Keratinocyte (primary cell): ENCODE measurements at regions not wholly inside any gene's neighbourhood (a gene's known extent, or its start where the extent isn't known, plus 50 kb on each side); places are given as distances from the start of the nearest gene placed in this dataset.

Experiments used
- DNase-seq: peaks from one replicate; pipeline ENCODE4 v3.0.0-alpha.2; 2011; ENCODE audit warnings: low read depth, missing footprints, low spot score
- FAIRE-seq: peaks from 2 replicates; lab custom pipeline; 2011; peaks lifted over from hg19 to GRCh38; lab: Jason Lieb, UNC
- H2AFZ ChIP-seq: 2 replicates; pipeline ENCODE4 v1.6.0; 2012; ENCODE audit warnings: low read length, control low read depth, inconsistent platforms; ENCODE audit not compliant: control insufficient read depth
- H3K27ac ChIP-seq: 2 replicates; pipeline ENCODE4 v1.5.1; 2011; ENCODE audit warnings: low read length; ENCODE audit not compliant: control insufficient read depth, insufficient read depth
- H3K27me3 ChIP-seq: 3 replicates; pipeline ENCODE4 v1.6.0; 2011; ENCODE audit warnings: low read length; ENCODE audit not compliant: control insufficient read depth, insufficient read depth; ENCODE audit errors: extremely low read depth
- H3K36me3 ChIP-seq, 2 experiments: 2 replicates in 1 of 2; 3 replicates in 1 of 2; pipeline ENCODE4 v1.5.1; 2011; ENCODE audit warnings: low read length in 2 of 2, mild to moderate bottlenecking in 1 of 2; ENCODE audit not compliant: control insufficient read depth in 2 of 2, insufficient read depth in 2 of 2; ENCODE audit errors: extremely low read depth in 1 of 2
- H3K4me1 ChIP-seq: 3 replicates; pipeline ENCODE4 v1.5.1; 2011; ENCODE audit warnings: low read length; ENCODE audit not compliant: control insufficient read depth, insufficient read depth; ENCODE audit errors: extremely low read depth
- H3K4me2 ChIP-seq: 3 replicates; pipeline ENCODE4 v1.6.0; 2011; ENCODE audit warnings: low read depth, low read length; ENCODE audit not compliant: control insufficient read depth, insufficient read depth; ENCODE audit errors: extremely low read depth
- H3K4me3 ChIP-seq, 3 experiments: fragments of 200-600 bp in 1 of 3; sonication (generic) in 1 of 3; 2 replicates in 2 of 3; 3 replicates in 1 of 3; pipeline ENCODE4 v1.5.1; 2011 to 2016; ENCODE audit warnings: low read length in 3 of 3, mild to moderate bottlenecking in 3 of 3, control low read depth in 2 of 3, inconsistent platforms in 1 of 3, low read depth in 1 of 3, mixed read lengths in 1 of 3, mixed run types in 1 of 3, moderate library complexity in 1 of 3; ENCODE audit not compliant: control insufficient read depth in 2 of 3, insufficient read depth in 2 of 3; ENCODE audit errors: extremely low read depth in 1 of 3
- H3K79me2 ChIP-seq: 2 replicates; pipeline ENCODE4 v1.6.0; 2012; ENCODE audit warnings: low read length; ENCODE audit not compliant: control insufficient read depth, insufficient read depth
- H3K9ac ChIP-seq: 3 replicates; pipeline ENCODE4 v1.6.0; 2011; ENCODE audit warnings: low read length; ENCODE audit not compliant: control insufficient read depth, insufficient read depth; ENCODE audit errors: extremely low read depth
- H3K9me1 ChIP-seq: 3 replicates; pipeline ENCODE4 v1.6.0; 2011; ENCODE audit warnings: low read length; ENCODE audit not compliant: control insufficient read depth, insufficient read depth; ENCODE audit errors: extremely low read depth
- H3K9me3 ChIP-seq: 2 replicates; pipeline ENCODE4 v1.5.1; 2012; ENCODE audit warnings: low read depth, low read length; ENCODE audit not compliant: control insufficient read depth
- H4K20me1 ChIP-seq: 3 replicates; pipeline ENCODE4 v1.6.0; 2011; ENCODE audit warnings: low read length; ENCODE audit not compliant: control insufficient read depth, insufficient read depth; ENCODE audit errors: extremely low read depth
- EZH2 ChIP-seq: IDR thresholded peaks from one replicate; pipeline ENCODE4 v1.6.1; 2012; ENCODE audit warnings: inconsistent platforms, mild to moderate bottlenecking, low read length, moderate library complexity
- dilution Hi-C: fragments of 300-500 bp; cut with MboI; formaldehyde crosslinking; loops from one replicate; pipeline ENCODE4 v1.7.0; 2020; ENCODE audit warnings: low sequenced_read_pairs; ENCODE audit not compliant: extremely low pct_ligation_motif_present
- TF ChIP-seq, protein P1 (sequence below), 3 experiments: IDR thresholded peaks in 1 of 3; conservative IDR thresholded peaks in 1 of 3; optimal IDR thresholded peaks in 1 of 3; 2 replicates in 2 of 3; 3 replicates in 1 of 3; pipeline versions ENCODE3 to v1.5.1; 2011; ENCODE audit warnings: low read length in 3 of 3, mild to moderate bottlenecking in 3 of 3, moderate library complexity in 2 of 3, control low read depth in 1 of 3, inconsistent platforms in 1 of 3; ENCODE audit not compliant: insufficient read depth in 2 of 3; ENCODE audit errors: extremely low read depth in 1 of 3

DNA sequence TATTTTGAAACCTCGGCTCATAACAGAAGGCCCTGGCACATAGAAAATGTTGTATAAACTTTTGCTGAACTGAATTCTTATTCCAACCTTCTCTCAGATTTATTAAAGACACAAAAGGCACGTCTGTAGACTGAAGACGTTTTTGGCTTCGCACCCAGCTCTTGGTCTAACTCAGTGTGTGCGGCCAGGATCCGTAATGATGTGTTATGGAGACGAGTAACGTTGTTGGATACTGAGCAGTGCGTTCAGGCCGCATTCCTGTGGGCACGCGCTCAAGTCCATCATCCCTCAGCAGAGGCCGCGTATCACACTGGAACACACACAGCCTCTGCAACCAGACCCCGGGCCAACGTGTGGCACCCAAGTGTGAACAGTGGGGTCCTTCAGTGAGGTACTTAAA is 154.8 kb upstream of the RAB4A start:
- no peak for FAIRE-seq
- Histone ChIP-seq H3K79me2 (no peaks in the 10 kb centered on the region), H3K9ac (no peak overlapping the region), H3K9me3 (no peaks in the 10 kb centered on the region), H3K27me3 (no peaks in the 10 kb centered on the region), H3K9me1 (no peaks in the 10 kb centered on the region), H3K4me1 (no peaks in the 10 kb centered on the region), H3K27ac (no peak overlapping the region), H4K20me1 (no peaks in the 10 kb centered on the region), H3K4me2 (no peak overlapping the region), H3K4me3 (no peak overlapping the region), H3K36me3 (no peaks in the 10 kb centered on the region), H2AFZ (no peak overlapping the region)
- no peak for DNase-seq
- TF ChIP-seq, protein P1, sequence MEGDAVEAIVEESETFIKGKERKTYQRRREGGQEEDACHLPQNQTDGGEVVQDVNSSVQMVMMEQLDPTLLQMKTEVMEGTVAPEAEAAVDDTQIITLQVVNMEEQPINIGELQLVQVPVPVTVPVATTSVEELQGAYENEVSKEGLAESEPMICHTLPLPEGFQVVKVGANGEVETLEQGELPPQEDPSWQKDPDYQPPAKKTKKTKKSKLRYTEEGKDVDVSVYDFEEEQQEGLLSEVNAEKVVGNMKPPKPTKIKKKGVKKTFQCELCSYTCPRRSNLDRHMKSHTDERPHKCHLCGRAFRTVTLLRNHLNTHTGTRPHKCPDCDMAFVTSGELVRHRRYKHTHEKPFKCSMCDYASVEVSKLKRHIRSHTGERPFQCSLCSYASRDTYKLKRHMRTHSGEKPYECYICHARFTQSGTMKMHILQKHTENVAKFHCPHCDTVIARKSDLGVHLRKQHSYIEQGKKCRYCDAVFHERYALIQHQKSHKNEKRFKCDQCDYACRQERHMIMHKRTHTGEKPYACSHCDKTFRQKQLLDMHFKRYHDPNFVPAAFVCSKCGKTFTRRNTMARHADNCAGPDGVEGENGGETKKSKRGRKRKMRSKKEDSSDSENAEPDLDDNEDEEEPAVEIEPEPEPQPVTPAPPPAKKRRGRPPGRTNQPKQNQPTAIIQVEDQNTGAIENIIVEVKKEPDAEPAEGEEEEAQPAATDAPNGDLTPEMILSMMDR (optimal IDR thresholded peaks at IDR 0.05 in 1 of 3, IDR thresholded peaks at IDR 0.05 in 1 of 3, conservative IDR thresholded peaks at IDR 0.05 in 1 of 3; ENCODE audit: extremely low read depth in 1 of 3, insufficient read depth in 2 of 3, low read length in 3 of 3) = no peak
- TF ChIP-seq EZH2 = no peak
- dilution Hi-C loops = no loop called here

DNA sequence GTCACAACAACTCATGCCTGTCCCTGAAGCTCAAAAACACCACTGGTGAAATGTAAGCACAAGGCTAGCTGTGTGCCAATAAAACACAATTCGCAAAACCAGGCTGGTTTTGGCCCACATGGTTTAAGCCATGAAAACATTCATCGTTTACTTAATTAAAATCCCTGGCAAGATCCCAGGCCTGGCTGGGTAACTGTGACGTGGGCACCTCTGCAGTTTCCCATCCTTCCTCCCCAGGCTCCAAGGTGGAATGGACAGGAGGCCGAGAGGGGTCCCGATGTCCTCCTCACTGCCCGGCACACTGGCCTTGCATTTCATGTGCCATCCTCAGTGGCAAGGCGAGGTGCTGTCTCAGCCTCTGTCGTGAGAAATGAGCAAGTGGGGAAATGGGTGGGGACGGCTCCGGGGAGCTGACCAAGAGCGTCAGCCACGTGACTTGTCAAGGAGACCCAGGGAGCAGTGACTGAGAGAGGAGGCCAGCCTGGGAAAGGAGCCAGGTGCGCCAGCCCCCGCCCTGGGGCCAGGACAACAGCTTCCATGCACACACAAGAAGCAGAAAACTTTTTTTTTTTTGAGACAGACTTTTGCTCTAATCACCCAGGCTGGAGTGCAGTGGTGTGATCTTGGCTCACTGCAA is 153.1 kb upstream of the RAB4A start:
- FAIRE-seq (no peak), DNase-seq (no peak)
- Histone ChIP-seq H3K4me1 (no peaks in the 10 kb centered on the region), H3K9me1 (no peaks in the 10 kb centered on the region), H4K20me1 (no peaks in the 10 kb centered on the region), H3K27me3 (no peaks in the 10 kb centered on the region), H3K9me3 (no peaks in the 10 kb centered on the region), H3K36me3 (no peaks in the 10 kb centered on the region), H3K27ac (no peak overlapping the region), H3K9ac (no peak overlapping the region), H3K4me2 (no peak overlapping the region), H3K79me2 (no peaks in the 10 kb centered on the region), H3K4me3 (no peak overlapping the region), H2AFZ (no peak overlapping the region)
- TF ChIP-seq, protein P1 (optimal IDR thresholded peaks at IDR 0.05 in 1 of 3, IDR thresholded peaks at IDR 0.05 in 1 of 3, conservative IDR thresholded peaks at IDR 0.05 in 1 of 3; ENCODE audit: extremely low read depth in 1 of 3, insufficient read depth in 2 of 3, low read length in 3 of 3) = no peak
- no peak for TF ChIP-seq EZH2
- dilution Hi-C loops = no loop called here
